ENCODE measurements at regions not wholly inside any gene's neighbourhood (a gene's known extent, or its start where the extent isn't known, plus 50 kb on each side); places are given as distances from the start of the nearest gene placed in this dataset.

DNA sequence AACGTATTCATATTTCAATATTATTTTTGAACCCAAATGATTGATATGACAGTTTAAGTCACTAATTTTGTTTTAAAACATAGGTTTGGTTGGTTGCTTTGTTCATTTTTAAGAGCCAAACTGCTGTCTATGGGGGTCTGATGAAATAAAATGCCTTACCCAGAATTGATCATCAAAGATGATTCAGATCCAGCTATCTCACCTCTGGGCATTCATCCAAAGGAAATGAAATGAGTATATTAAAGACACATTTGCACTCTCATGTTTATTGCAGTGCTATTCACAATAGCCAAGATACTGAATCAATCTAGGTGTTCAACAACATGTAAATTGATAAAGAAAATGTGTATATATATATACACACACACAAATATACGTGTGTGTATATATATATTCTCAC lies 326.9 kb upstream of the GULP1 start:
- Histone ChIP-seq H3K36me3 (no peaks in the 10 kb centered on the region), H3K4me1 (no peaks in the 10 kb centered on the region), H3K27ac (no peak overlapping the region), H3K9me3 (no peaks in the 10 kb centered on the region), H3K4me3 (no peak overlapping the region), H3K27me3 (no peaks in the 10 kb centered on the region)
- TF ChIP-seq POLR2A (IDR thresholded peaks at IDR 0.05) (no peak), CTCF (IDR thresholded peaks at IDR 0.05) (no peak)
- intact Hi-C loops (cut with DNase I): no loop called here
- no peak for DNase-seq
- no peak for ATAC-seq
- 68 to 94% (median 91%) methylated on average over 2 of the region's 2 CpGs for WGBS, 4 donors

- Histone ChIP-seq H3K4me1 (no peaks in the 10 kb centered on the region), H3K9me3 (no peaks in the 10 kb centered on the region), H3K27me3 (no peaks in the 10 kb centered on the region), H3K4me3 (no peak overlapping the region), H3K36me3 (no peaks in the 10 kb centered on the region), H3K27ac (no peak overlapping the region)
- no peak for ATAC-seq
- 58 to 65% (median 64%) methylated on average over 1 of the region's 1 CpG for WGBS, 4 donors
- DNase-seq: no peak
- no peak for TF ChIP-seq POLR2A (IDR thresholded peaks at IDR 0.05)
- no peak for TF ChIP-seq CTCF (IDR thresholded peaks at IDR 0.05)
- intact Hi-C loops (cut with DNase I): no loop called here
These were observed 324.8 kb upstream of the GULP1 start for GRCh38 chr2:187966924-187967323.

DNA sequence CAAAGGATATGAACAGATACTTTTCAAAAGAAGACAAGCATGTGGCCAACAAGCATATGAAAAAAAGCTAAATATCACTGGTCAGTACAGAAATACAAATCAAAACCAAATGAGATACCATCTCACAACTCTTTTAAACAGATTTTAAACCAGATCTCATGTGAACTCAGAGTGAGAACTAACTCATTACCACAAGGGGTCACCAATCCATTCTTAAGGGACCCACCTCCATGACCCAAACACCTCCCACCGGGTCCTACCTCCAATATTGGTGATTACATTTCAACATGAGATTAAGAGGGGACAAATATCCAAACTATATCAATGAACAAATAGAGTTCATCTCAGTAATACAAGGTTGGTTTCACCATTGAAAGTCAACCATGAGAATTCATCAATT lies 319.8 kb upstream of the GULP1 start:
- Histone ChIP-seq H3K36me3 (no peaks in the 10 kb centered on the region), H3K4me1 (no peaks in the 10 kb centered on the region), H3K4me3 (no peak overlapping the region), H3K27me3 (no peaks in the 10 kb centered on the region), H3K9me3 (no peaks in the 10 kb centered on the region), H3K27ac (no peak overlapping the region)
- no peak for DNase-seq
- intact Hi-C loops (cut with DNase I): no loop called here
- no peak for ATAC-seq
- WGBS, 4 donors: 32 to 69% (median 40%) methylated on average over 1 of the region's 1 CpG
- TF ChIP-seq POLR2A (IDR thresholded peaks at IDR 0.05) (no peak), CTCF (IDR thresholded peaks at IDR 0.05) (no peak)

GRCh38 chr2:187976259-187976985 lies 315.3 kb upstream of the GULP1 start:
- Histone ChIP-seq H3K4me1 (no peaks in the 10 kb centered on the region), H3K9me3 (no peaks in the 10 kb centered on the region), H3K27ac (no peak overlapping the region), H3K36me3 (no peaks in the 10 kb centered on the region), H3K4me3 (no peak overlapping the region), H3K27me3 (no peaks in the 10 kb centered on the region)
- intact Hi-C loops (cut with DNase I): no loop called here
- DNase-seq: no peak
- no peak for ATAC-seq
- WGBS, 4 donors: 78 to 91% (median 87%) methylated on average over 2 of the region's 2 CpGs
- no peak for TF ChIP-seq CTCF (IDR thresholded peaks at IDR 0.05)
- no peak for TF ChIP-seq POLR2A (IDR thresholded peaks at IDR 0.05)

All from heart left ventricle (tissue), 16 donors.